ENCODE measurements at regions not wholly inside any gene's neighbourhood (a gene's known extent, or its start where the extent isn't known, plus 50 kb on each side); places are given as distances from the start of the nearest gene placed in this dataset.
"Not testable (repeated sequence)": the region's sequence is repeated elsewhere in the genome, so short reads cannot be mapped to it uniquely, and the experiment has no call there.

- TF ChIP-seq CTCF, EZH2 (IDR thresholded peaks at IDR 0.05): not testable (repeated sequence)
Measured at GRCh38 chr6:1210631-1211030, 101.3 kb upstream of the FOXQ1 start.
